GM21825 (cell line): ENCODE measurements at regions not wholly inside any gene's neighbourhood (a gene's known extent, or its start where the extent isn't known, plus 50 kb on each side); places are given as distances from the start of the nearest gene placed in this dataset.
"Not testable (repeated sequence)": the region's sequence is repeated elsewhere in the genome, so short reads cannot be mapped to it uniquely, and the experiment has no call there.

Experiments
- ATAC-seq: cut with Tn5 transposase; IDR thresholded peaks from one replicate; pipeline ENCODE4 v1.9.1; 2021; ENCODE audit warnings: mild to moderate bottlenecking, moderate library complexity; ENCODE audit not compliant: unreplicated experiment

DNA sequence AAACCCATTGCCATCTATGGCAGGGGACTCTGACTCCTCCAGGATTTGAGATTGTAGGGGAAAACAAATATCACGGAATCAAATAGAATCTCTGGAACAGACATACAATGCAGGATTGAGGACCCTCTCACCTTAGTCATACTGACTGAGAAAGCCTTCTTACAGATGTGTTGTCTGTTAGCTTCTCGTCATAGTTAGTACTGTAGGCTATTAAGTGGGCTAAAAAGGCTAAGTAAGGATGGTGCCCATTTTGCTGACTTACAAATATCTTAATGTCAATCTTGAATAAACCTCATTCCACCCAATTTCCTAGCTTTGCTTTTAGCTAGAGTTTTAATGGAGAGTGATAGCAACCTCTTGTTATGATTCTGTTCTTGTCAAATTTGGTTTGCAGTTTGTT lies 352.4 kb downstream of the QKI start:
- no peak for ATAC-seq

GRCh38 chr6:163765335-163765734 lies 350.8 kb downstream of the QKI start:
- no peak for ATAC-seq

- ATAC-seq: no peak
These were observed 350.0 kb downstream of the QKI start for GRCh38 chr6:163764565-163764964.

DNA sequence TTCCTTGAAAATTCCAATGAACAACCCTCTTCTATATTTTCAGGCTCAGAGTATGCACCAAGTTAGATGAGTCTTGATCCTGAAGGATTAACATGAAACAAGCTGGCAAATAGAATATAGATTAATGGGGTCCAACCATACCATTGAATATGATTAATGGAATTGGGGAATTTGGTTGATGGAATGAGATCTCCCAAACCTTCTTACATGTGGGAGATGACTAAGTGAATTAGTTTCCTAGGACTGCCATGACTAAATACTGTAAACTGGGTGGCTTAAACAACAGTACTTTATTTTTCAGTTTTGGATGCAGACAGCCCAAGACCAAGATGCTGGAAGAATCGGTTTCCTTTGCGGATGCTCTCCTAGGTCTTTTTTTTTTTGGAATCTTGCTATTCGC lies 347.0 kb downstream of the QKI start:
- no peak for ATAC-seq

DNA sequence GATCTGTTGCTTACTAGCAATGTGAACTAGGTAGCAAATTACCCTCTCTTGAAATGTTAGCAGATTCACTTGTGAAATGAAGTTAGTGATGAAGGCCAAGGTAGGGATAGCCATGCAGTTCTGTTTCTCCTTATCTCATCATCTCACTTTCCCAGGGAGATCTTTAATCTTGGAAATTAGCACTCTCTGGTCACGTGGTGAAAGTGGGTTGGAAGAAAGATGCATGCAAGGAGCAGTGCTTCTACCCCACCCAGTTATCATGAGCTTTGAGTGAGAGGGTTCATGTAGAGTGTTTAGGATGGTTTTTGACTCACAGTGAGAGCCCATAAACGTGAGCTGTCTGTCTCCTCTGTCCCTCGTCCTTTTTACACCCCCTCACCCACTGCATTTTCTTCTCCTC lies 346.3 kb downstream of the QKI start:
- no peak for ATAC-seq

GRCh38 chr6:163759542-163759941 lies 345.0 kb downstream of the QKI start:
- ATAC-seq: no peak

DNA sequence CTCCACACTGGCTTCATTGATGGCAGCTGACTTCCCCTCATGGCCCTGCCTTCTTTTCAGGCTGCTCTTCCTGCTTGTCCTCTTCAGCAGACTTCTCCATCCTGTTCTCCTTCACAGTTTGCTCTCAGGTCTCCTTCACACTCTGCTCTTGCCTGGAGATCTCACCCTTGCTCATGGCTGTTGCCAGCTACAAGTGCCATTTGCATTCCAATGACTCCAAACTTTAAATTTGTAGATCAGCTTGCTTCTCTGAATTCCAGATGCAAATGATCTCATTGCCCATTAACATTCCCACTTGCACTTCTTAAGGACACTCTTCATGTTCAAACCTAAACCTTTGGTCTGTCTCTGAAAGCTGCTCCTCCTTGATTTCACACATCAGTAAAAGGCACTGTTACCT lies 343.0 kb downstream of the QKI start:
- ATAC-seq: no peak

GRCh38 chr6:163756079-163756478 lies 341.6 kb downstream of the QKI start:
- peak; percentile 100 for ATAC-seq

DNA sequence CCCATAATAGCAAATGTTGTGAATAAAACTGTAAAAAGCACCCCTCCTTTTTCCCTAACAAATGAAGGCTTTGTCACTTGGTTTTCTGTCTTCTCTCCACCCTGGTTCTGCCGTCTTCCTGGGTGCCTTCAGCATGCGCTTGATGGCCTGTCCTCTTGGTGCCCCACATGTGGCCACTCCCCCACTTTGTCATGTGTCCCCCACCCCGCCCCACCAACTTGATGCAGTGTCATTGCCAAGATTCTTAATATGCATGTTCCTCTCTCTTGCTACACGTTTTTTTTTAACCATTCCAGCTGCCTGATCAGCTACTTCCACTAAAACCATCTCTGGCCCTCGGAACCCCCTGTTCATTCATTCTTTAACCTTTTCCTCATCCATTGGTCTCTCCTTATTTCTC lies 340.3 kb downstream of the QKI start:
- no peak for ATAC-seq

GRCh38 chr6:163753430-163753829 lies 338.9 kb downstream of the QKI start:
- ATAC-seq: no peak

GRCh38 chr6:163752446-163752845 lies 337.9 kb downstream of the QKI start:
- no peak for ATAC-seq

GRCh38 chr6:163751032-163751525 lies 336.6 kb downstream of the QKI start:
- ATAC-seq: no peak

DNA sequence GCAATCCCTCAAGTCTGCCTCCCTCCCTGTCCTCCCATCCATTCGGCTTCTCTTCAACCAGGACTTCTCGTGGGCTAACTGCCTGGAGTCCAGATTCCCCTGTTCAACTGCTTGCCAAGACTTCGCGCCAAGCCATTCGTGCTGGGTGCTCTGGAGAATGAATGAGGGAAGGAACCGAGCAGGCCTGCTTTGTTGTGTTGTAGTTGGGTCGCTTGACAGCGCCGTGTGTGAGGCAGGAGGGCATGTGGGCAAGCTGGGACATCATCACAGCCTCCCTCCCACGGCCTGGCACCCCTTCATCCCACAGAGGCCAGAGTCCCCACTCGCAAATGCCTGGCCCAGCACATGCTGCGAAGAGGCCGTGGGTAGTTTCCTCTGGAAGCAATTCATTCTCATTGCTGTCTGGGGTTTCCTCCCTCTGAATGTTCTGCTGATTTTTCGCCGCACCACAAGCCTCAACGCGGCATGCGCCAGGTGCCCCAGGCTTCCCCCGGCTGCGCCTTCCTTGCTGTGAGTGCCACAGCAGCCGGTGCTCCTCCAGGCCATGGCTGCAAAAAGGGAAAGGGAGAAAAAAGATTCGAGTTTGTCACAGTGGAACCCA lies 336.0 kb downstream of the QKI start:
- no peak for ATAC-seq

- no peak for ATAC-seq
These were observed 334.4 kb downstream of the QKI start for GRCh38 chr6:163748886-163749285.

DNA sequence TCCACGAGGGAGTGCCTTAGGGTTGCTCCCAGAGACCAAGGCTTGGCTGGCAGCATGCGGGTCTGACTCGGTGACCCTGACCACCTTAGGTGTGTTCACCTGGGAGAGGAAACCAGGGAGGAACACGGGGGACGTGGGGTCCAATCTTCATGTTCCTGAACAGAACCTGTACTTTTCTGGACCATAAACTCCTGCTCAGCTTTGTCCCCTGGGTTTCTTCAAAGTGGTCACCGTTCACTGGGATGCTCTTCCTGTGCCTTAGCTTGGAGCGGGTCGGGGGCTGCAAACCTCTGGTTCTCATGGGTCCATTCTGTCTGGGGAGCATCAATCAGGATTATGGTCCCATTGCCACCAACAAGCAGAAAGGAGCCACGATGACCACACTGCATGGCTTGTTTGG lies 333.5 kb downstream of the QKI start:
- no peak for ATAC-seq

GRCh38 chr6:163747058-163747457 lies 332.5 kb downstream of the QKI start:
- ATAC-seq: not testable (repeated sequence)

DNA sequence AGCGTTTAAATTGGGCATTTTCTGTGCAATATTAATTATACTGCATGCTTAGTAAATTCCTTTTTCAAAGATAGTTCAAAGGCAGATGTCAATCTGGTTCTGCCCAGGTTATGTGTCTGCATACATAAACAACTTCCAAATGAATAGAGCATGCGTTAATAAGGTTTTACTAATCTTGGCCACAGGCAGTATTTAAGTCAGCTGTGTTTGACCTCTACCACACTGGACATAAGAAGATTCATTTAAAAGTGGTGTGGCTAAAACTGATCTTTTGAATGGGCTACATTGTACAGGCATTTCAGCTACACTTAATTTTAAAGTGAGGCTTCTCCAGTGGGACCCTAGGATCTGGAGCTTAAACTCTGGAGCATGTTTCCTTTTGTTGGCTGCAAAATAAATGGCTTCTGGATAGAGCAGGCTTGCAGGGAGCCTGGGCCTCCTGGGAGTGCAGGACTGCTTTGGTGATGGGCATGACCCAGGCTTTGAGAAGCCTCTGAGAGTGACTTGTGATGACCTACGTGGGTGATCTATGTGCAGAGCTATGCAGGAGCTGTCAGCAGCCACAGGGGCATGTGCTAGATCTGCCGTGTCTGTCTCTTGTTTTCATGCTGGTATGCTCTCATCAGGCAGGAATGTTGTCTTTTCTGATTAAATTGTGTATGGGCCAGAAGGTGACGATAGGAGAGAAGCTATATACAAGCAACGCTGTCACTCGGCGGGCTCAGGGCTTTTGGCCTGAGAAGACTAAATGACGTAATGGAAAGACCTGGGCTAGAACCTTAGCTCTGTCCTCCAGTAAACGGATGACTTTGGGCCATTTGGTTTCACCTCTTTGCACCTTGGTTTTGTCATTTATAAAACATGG lies 331.2 kb downstream of the QKI start:
- ATAC-seq: no peak

- ATAC-seq: no peak
These were observed 329.9 kb downstream of the QKI start for GRCh38 chr6:163744256-163744925.

DNA sequence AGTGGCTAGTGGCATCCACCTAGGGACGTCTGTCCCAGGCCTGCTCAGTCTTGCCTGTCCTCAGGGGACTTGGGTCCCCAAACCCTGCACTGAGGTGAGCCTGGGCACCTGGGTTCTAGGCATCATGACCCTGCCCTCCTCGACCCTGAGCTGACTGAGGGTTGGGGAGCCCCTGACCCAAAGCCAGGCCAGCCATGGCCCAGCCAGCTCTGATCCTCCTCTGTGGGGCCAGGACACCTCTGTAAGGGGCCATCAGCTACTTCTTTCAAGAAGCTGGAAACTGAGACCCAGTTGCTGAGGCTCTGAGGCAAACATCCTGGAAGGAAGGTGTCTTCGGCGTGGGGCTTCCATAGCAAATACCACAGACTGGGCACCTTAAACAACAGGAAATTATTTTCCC lies 329.3 kb downstream of the QKI start:
- no peak for ATAC-seq

DNA sequence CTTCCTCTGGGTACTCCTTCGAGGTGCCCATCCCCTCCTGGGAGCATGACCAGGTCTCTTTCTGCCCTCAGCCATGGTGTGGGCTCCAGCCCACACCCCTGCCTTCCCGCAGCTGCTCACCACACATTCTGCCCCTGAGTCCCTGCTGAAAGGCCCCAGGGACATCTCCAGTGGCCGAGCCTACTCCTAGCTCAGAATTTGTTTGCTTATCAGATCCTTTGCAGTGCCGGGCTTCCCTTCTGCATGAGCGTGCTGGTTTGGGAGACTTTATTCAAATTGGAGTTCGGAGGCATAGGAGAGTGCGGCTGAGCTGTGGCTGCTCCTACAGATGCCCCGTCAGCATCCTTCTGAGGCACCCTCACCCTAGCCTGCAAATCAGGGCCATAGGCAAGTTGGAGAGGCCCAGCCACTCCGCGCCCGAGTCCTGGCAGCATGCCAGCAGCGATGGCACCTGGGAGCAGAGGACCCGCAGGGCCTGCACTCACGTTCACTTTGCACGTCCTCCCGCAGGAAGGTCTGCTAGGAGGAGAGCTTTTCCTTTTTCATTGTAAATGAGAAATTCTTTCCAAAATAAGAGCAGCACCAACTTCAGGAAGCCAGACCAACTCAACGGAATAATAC lies 327.3 kb downstream of the QKI start:
- ATAC-seq: no peak

DNA sequence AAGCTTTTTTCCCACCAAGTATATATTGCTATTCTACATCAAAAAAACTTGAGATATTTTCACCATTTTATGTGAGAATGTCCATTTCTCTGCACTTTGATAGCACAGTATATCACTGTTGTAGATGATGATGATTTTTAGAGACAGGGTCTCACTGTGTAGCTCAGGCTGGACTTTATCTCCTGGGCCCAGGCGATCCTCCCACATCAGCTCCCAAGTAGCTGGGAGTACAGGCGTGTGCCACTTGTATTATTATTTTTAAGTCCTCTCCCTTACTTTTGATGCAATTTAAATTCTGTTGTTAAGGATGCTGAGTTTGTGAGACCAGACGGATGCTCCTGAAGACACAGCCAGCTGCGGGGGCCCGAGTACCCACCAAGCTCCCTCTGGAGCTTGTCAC lies 326.8 kb downstream of the QKI start:
- ATAC-seq: no peak
